Activated CD8-positive, alpha-beta memory T cell treated with anti-CD3 and anti-CD28 coated beads for 4 hours (primary cell): ENCODE measurements at regions not wholly inside any gene's neighbourhood (a gene's known extent, or its start where the extent isn't known, plus 50 kb on each side); places are given as distances from the start of the nearest gene placed in this dataset.

Source experiments
- DNase-seq, 2 donors: peaks; one replicate each; pipeline ENCODE4 v3.0.0-alpha.2; 2020; ENCODE audit warnings: low read depth in 2 of 2

- no peak for DNase-seq
Measured at GRCh38 chr2:129702416-129703176, 276.9 kb upstream of the RAB6C start.

GRCh38 chr2:129705085-129705484 lies 274.4 kb upstream of the RAB6C start:
- no peak for DNase-seq

GRCh38 chr2:129707800-129708199 lies 271.7 kb upstream of the RAB6C start:
- no peak for DNase-seq

- no peak for DNase-seq
Measured at GRCh38 chr2:129708221-129708967, 271.1 kb upstream of the RAB6C start.

- DNase-seq, result no peak
Measured at GRCh38 chr2:129709001-129709955, 270.2 kb upstream of the RAB6C start.

GRCh38 chr2:129709956-129710598 lies 269.4 kb upstream of the RAB6C start:
- DNase-seq, result no peak

- no peak for DNase-seq
Measured at GRCh38 chr2:129710670-129711495, 268.6 kb upstream of the RAB6C start.

GRCh38 chr2:129711816-129712675 lies 267.4 kb upstream of the RAB6C start:
- no peak for DNase-seq

GRCh38 chr2:129712676-129712985 lies 266.8 kb upstream of the RAB6C start:
- DNase-seq, result no peak

- DNase-seq, result no peak
Measured at GRCh38 chr2:129713337-129713736, 266.1 kb upstream of the RAB6C start.

GRCh38 chr2:129716781-129717559 lies 262.5 kb upstream of the RAB6C start:
- DNase-seq, result no peak

GRCh38 chr2:129717560-129718130 lies 261.8 kb upstream of the RAB6C start:
- no peak for DNase-seq

GRCh38 chr2:129719335-129719734 lies 260.1 kb upstream of the RAB6C start:
- DNase-seq, result no peak

GRCh38 chr2:129720360-129720759 lies 259.1 kb upstream of the RAB6C start:
- DNase-seq, result no peak

- no peak for DNase-seq
Measured at GRCh38 chr2:129720761-129721160, 258.7 kb upstream of the RAB6C start.

- DNase-seq, result no peak
Measured at GRCh38 chr2:129721236-129721635, 258.2 kb upstream of the RAB6C start.

GRCh38 chr2:129721846-129722245 lies 257.6 kb upstream of the RAB6C start:
- no peak for DNase-seq

GRCh38 chr2:129722306-129723019 lies 257.0 kb upstream of the RAB6C start:
- DNase-seq, result no peak
